ENCODE measurements at regions not wholly inside any gene's neighbourhood (a gene's known extent, or its start where the extent isn't known, plus 50 kb on each side); places are given as distances from the start of the nearest gene placed in this dataset.

DNA sequence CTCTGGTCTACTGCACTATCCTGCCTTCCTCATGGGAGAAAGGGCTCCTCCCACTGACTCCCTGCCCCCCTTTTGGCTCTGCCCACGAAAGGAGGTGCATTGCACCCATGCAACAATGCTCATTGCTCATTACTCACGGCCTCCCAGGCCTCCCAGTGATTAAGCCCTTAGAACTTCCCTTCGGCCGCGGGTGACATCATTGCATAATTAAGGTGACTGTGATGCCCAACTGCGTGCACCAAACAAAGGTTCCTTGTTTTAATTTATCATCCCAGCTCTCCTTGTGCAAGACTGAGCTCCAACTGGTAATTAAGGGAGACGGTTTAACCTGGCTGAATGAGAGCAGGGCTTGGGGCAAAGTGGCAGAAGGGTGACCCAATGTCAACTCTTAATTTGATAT, 180.4 kb downstream of the GAS1 start:
- no peaks in the 10 kb centered on the region for H3K4me1 ChIP-seq (ENCODE audit: control insufficient read depth, insufficient read depth, low read length)
- no peaks in the 10 kb centered on the region for H3K27me3 ChIP-seq (ENCODE audit: control insufficient read depth, insufficient read depth, low read length, poor library complexity, severe bottlenecking)
- no peak overlapping the region for H3K27ac ChIP-seq (ENCODE audit: insufficient read depth, low read depth, low read length, poor library complexity, severe bottlenecking)
- 69 to 72% methylated on average over 7 of the region's 7 CpGs for WGBS, 2 experiments
- H3K4me3 ChIP-seq (ENCODE audit: insufficient read depth, low read depth, low read length) = no peak overlapping the region
- no peaks in the 10 kb centered on the region for H3K9me3 ChIP-seq (ENCODE audit: control insufficient read depth, low read length)
- H3K36me3 ChIP-seq (ENCODE audit: control insufficient read depth, insufficient read depth, low read length) = no peaks in the 10 kb centered on the region

GRCh38 chr9:86766511-86766910, 180.8 kb downstream of the GAS1 start:
- Histone ChIP-seq H3K4me1 (ENCODE audit: control insufficient read depth, insufficient read depth, low read length) (no peaks in the 10 kb centered on the region), H3K4me3 (ENCODE audit: insufficient read depth, low read depth, low read length) (no peak overlapping the region), H3K27me3 (ENCODE audit: control insufficient read depth, insufficient read depth, low read length, poor library complexity, severe bottlenecking) (no peaks in the 10 kb centered on the region), H3K9me3 (ENCODE audit: control insufficient read depth, low read length) (no peaks in the 10 kb centered on the region), H3K27ac (ENCODE audit: insufficient read depth, low read depth, low read length, poor library complexity, severe bottlenecking) (no peak overlapping the region), H3K36me3 (ENCODE audit: control insufficient read depth, insufficient read depth, low read length) (no peaks in the 10 kb centered on the region)
- 92 to 98% methylated on average over 6 of the region's 6 CpGs for WGBS, 2 experiments

DNA sequence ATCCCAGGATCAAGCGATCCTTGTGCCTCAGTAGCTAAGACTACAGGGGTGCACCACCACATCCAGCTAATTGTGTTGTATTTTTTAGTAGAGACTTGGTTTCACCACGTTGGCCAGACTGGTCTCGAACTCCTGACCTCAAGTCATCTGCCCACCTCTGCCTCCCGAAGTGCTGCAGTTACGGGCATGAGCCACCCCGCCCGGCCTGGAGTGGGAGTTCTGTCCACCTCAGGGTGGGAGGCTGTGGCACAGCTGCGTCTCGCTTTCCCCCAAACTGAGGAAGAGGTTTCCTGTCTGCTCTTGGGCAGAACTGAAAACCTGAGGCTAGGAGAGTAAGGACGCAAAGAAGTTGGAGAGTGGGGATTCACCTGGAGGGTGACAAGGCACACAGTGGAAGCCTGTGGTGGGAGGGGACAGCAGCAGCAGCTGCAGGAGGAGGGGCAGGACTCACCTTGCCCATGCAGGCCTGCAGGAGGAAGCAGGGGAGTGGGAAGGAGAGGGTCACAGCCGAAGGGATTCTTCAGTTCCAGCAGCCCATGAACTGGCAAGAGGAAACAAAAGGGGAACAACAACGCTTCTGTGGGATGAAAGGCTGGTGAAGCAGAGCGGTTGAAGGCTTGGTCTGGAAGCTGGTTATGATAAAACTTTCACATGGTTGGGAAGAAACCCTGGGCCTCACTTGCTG, 181.4 kb downstream of the GAS1 start:
- H3K9me3 ChIP-seq (ENCODE audit: control insufficient read depth, low read length) = no peaks in the 10 kb centered on the region
- H3K27ac ChIP-seq (ENCODE audit: insufficient read depth, low read depth, low read length, poor library complexity, severe bottlenecking) = no peak overlapping the region
- H3K36me3 ChIP-seq (ENCODE audit: control insufficient read depth, insufficient read depth, low read length) = no peaks in the 10 kb centered on the region
- H3K27me3 ChIP-seq (ENCODE audit: control insufficient read depth, insufficient read depth, low read length, poor library complexity, severe bottlenecking) = no peaks in the 10 kb centered on the region
- no peaks in the 10 kb centered on the region for H3K4me1 ChIP-seq (ENCODE audit: control insufficient read depth, insufficient read depth, low read length)
- WGBS, 2 experiments = 89 to 90% methylated on average over 13 of the region's 13 CpGs
- H3K4me3 ChIP-seq (ENCODE audit: insufficient read depth, low read depth, low read length) = no peak overlapping the region

- WGBS, 2 experiments = 94 to 96% methylated on average over 13 of the region's 13 CpGs
- Histone ChIP-seq H3K9me3 (ENCODE audit: control insufficient read depth, low read length) (no peaks in the 10 kb centered on the region), H3K27ac (ENCODE audit: insufficient read depth, low read depth, low read length, poor library complexity, severe bottlenecking) (no peak overlapping the region), H3K4me1 (ENCODE audit: control insufficient read depth, insufficient read depth, low read length) (no peaks in the 10 kb centered on the region), H3K27me3 (ENCODE audit: control insufficient read depth, insufficient read depth, low read length, poor library complexity, severe bottlenecking) (no peaks in the 10 kb centered on the region), H3K4me3 (ENCODE audit: insufficient read depth, low read depth, low read length) (no peak overlapping the region), H3K36me3 (ENCODE audit: control insufficient read depth, insufficient read depth, low read length) (no peaks in the 10 kb centered on the region)
These were observed 182.5 kb downstream of the GAS1 start for GRCh38 chr9:86764671-86765343.

DNA sequence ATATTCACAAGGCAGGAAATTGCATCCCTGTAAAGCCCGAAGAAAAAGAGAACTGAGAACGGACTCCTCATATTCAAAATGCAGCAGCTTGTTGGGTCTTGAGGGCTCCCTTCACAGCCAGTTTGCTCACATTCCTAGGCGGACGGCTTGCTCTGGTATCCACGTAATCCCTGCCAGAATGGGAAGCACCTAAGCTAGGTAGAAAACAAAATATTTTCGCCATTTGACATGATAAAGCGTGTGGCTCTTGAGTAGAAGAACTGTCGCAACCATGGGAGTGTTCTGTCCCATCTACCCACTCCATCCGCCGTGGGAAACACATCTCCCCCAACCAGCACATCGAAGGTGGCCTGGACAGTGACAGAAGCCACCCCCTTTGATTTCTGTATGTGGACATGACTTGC, 183.1 kb downstream of the GAS1 start:
- Histone ChIP-seq H3K4me1 (ENCODE audit: control insufficient read depth, insufficient read depth, low read length) (no peaks in the 10 kb centered on the region), H3K36me3 (ENCODE audit: control insufficient read depth, insufficient read depth, low read length) (no peaks in the 10 kb centered on the region), H3K27ac (ENCODE audit: insufficient read depth, low read depth, low read length, poor library complexity, severe bottlenecking) (no peak overlapping the region), H3K27me3 (ENCODE audit: control insufficient read depth, insufficient read depth, low read length, poor library complexity, severe bottlenecking) (no peaks in the 10 kb centered on the region), H3K4me3 (ENCODE audit: insufficient read depth, low read depth, low read length) (no peak overlapping the region), H3K9me3 (ENCODE audit: control insufficient read depth, low read length) (no peaks in the 10 kb centered on the region)
- 93 to 95% methylated on average over 11 of the region's 11 CpGs for WGBS, 2 experiments

- no peak overlapping the region for H3K27ac ChIP-seq (ENCODE audit: insufficient read depth, low read depth, low read length, poor library complexity, severe bottlenecking)
- H3K4me1 ChIP-seq (ENCODE audit: control insufficient read depth, insufficient read depth, low read length) = no peaks in the 10 kb centered on the region
- no peak overlapping the region for H3K4me3 ChIP-seq (ENCODE audit: insufficient read depth, low read depth, low read length)
- H3K9me3 ChIP-seq (ENCODE audit: control insufficient read depth, low read length) = no peaks in the 10 kb centered on the region
- H3K27me3 ChIP-seq (ENCODE audit: control insufficient read depth, insufficient read depth, low read length, poor library complexity, severe bottlenecking) = no peaks in the 10 kb centered on the region
- no peaks in the 10 kb centered on the region for H3K36me3 ChIP-seq (ENCODE audit: control insufficient read depth, insufficient read depth, low read length)
- WGBS, 2 experiments = 97 to 98% methylated on average over 2 of the region's 2 CpGs
These were observed 183.5 kb downstream of the GAS1 start for GRCh38 chr9:86763791-86764190.

DNA sequence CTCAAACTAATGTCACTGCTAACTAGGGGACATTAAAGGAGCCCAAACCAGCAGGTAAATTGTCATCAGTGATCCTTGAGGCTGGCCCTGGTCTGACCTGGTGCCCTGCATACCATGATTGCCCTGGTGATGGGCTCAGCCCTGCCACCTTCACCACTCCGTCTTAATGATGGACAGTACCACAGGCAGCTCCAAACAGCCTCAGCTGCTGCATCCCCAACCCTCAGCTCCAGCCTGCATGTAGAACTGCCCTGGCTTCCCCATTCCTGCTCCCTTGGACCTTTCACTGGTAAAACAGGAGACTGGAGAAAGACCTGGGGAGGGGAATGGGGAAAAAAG, 190.0 kb downstream of the GAS1 start:
- H3K36me3 ChIP-seq (ENCODE audit: control insufficient read depth, insufficient read depth, low read length) = no peaks in the 10 kb centered on the region
- H3K9me3 ChIP-seq (ENCODE audit: control insufficient read depth, low read length) = no peaks in the 10 kb centered on the region
- no peak overlapping the region for H3K4me3 ChIP-seq (ENCODE audit: insufficient read depth, low read depth, low read length)
- WGBS, 2 experiments = 95% methylated on average over 1 of the region's 1 CpG
- no peak overlapping the region for H3K27ac ChIP-seq (ENCODE audit: insufficient read depth, low read depth, low read length, poor library complexity, severe bottlenecking)
- H3K27me3 ChIP-seq (ENCODE audit: control insufficient read depth, insufficient read depth, low read length, poor library complexity, severe bottlenecking) = no peaks in the 10 kb centered on the region
- H3K4me1 ChIP-seq (ENCODE audit: control insufficient read depth, insufficient read depth, low read length) = no peaks in the 10 kb centered on the region

GRCh38 chr9:86756576-86757381, 190.5 kb downstream of the GAS1 start:
- Histone ChIP-seq H3K36me3 (ENCODE audit: control insufficient read depth, insufficient read depth, low read length) (no peaks in the 10 kb centered on the region), H3K27ac (ENCODE audit: insufficient read depth, low read depth, low read length, poor library complexity, severe bottlenecking) (no peak overlapping the region), H3K4me3 (ENCODE audit: insufficient read depth, low read depth, low read length) (no peak overlapping the region), H3K9me3 (ENCODE audit: control insufficient read depth, low read length) (no peaks in the 10 kb centered on the region), H3K27me3 (ENCODE audit: control insufficient read depth, insufficient read depth, low read length, poor library complexity, severe bottlenecking) (no peaks in the 10 kb centered on the region), H3K4me1 (ENCODE audit: control insufficient read depth, insufficient read depth, low read length) (no peaks in the 10 kb centered on the region)
- WGBS, 2 experiments = 93 to 95% methylated on average over 18 of the region's 18 CpGs

GRCh38 chr9:86755561-86755941, 191.8 kb downstream of the GAS1 start:
- no peaks in the 10 kb centered on the region for H3K27me3 ChIP-seq (ENCODE audit: control insufficient read depth, insufficient read depth, low read length, poor library complexity, severe bottlenecking)
- H3K4me3 ChIP-seq (ENCODE audit: insufficient read depth, low read depth, low read length) = no peak overlapping the region
- H3K4me1 ChIP-seq (ENCODE audit: control insufficient read depth, insufficient read depth, low read length) = no peaks in the 10 kb centered on the region
- no peaks in the 10 kb centered on the region for H3K36me3 ChIP-seq (ENCODE audit: control insufficient read depth, insufficient read depth, low read length)
- H3K9me3 ChIP-seq (ENCODE audit: control insufficient read depth, low read length) = no peaks in the 10 kb centered on the region
- no peak overlapping the region for H3K27ac ChIP-seq (ENCODE audit: insufficient read depth, low read depth, low read length, poor library complexity, severe bottlenecking)
- 92 to 93% methylated on average over 7 to 8 of the region's 8 CpGs for whole genome bisulfite sequencing, 2 experiments

Data from ectodermal cell (in vitro differentiated cells).